HG03565 (cell line): ENCODE measurements at regions not wholly inside any gene's neighbourhood (a gene's known extent, or its start where the extent isn't known, plus 50 kb on each side); places are given as distances from the start of the nearest gene placed in this dataset.
"Not testable (repeated sequence)": the region's sequence is repeated elsewhere in the genome, so short reads cannot be mapped to it uniquely, and the experiment has no call there.

Source experiments
- ATAC-seq: cut with Tn5 transposase; IDR thresholded peaks from one replicate; pipeline ENCODE4 v1.9.1; 2021; ENCODE audit warnings: mild to moderate bottlenecking, moderate library complexity; ENCODE audit not compliant: unreplicated experiment

GRCh38 chr4:28835501-28835900 lies 1884.7 kb upstream of the PCDH7 start:
- no peak for ATAC-seq

- no peak for ATAC-seq
These were observed 1877.9 kb upstream of the PCDH7 start for GRCh38 chr4:28842271-28842670.

DNA sequence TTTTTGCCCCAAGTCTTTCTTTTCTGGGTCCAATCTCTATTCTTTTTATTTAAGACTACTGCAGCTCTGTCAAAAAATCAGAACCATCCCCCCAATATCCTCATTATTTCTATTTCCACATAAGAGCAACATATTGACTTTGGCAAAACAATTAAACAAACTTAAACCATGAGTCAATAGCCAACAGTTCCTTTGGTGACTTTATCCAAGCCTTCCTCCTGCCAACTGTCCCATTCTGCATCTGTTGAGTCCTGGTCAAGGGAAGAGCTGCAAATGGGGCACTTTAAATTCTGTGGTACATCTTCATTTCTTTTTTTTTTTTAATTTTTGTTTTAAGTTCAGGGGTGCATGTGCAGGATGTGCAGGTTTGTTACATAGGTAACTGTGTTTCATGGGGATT lies 1875.0 kb upstream of the PCDH7 start:
- ATAC-seq, result no peak

GRCh38 chr4:28857028-28857427 lies 1863.1 kb upstream of the PCDH7 start:
- ATAC-seq, result not testable (repeated sequence)

- no peak for ATAC-seq
These were observed 1851.3 kb upstream of the PCDH7 start for GRCh38 chr4:28868841-28869240.

- ATAC-seq, result no peak
These were observed 1841.0 kb upstream of the PCDH7 start for GRCh38 chr4:28879178-28879577.

DNA sequence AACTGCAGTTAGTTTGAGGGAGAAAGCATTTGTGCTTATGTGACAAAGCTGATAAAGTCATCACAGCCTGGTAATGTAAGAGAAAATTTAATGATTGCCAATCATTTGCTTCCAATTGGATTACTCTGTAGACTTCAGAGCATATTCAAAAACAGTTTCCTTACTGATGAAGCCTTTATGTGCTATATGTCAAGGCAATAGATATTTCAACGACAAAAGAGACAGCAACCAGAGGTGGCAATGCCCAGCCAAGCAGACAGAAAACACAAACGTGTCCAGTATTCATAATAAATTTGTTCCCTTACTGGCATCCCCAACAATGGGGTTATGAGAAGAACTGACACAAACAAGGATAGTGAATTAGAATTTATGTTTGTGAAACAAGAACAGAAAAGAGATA lies 1840.3 kb upstream of the PCDH7 start:
- no peak for ATAC-seq

DNA sequence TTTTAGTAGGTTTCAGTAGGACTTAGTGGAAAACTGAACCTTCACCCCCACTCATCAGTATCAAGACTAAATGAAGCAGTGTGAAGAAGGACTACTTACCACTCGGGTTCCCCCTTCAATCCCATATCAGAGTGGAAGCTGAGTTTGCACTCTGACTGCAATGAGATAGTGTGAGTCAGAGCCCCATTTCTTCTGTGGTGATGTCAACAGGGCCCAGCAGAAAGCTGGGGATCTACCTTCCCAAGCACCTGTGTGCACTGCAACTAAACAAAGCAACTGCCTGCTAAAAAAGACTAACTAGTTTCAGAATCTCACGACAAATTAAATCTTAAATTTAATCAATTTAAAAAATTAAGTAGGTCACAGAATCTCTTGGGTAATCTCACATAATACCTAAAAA lies 1837.0 kb upstream of the PCDH7 start:
- no peak for ATAC-seq

DNA sequence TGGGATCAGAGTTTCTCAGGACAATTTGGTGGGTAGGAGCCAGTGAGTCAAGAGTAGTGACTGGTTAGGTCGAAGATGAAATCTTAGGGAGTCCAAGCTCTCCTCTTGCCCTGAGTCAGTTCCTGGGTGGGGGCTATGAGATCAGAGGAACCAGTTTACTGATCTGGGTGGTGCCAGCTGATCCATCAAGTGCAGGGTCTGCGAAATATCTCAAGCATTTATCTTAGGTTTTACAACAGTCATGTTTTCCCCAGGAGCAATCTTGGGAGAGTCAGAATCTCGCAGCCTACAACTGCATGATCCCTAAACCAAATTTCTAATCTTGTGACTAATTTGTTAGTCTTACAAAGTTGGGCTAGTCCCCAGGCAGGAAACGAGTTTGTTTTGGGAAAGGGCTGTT lies 1833.2 kb upstream of the PCDH7 start:
- no peak for ATAC-seq

- no peak for ATAC-seq
These were observed 1829.0 kb upstream of the PCDH7 start for GRCh38 chr4:28890949-28891775.

- no peak for ATAC-seq
These were observed 1806.7 kb upstream of the PCDH7 start for GRCh38 chr4:28913466-28913865.

GRCh38 chr4:28916585-28916984 lies 1803.6 kb upstream of the PCDH7 start:
- no peak for ATAC-seq

GRCh38 chr4:28918871-28919270 lies 1801.3 kb upstream of the PCDH7 start:
- ATAC-seq, result no peak

- ATAC-seq, result no peak
These were observed 1798.3 kb upstream of the PCDH7 start for GRCh38 chr4:28921886-28922285.

- ATAC-seq, result no peak
These were observed 1794.0 kb upstream of the PCDH7 start for GRCh38 chr4:28926156-28926555.

- no peak for ATAC-seq
These were observed 1777.5 kb upstream of the PCDH7 start for GRCh38 chr4:28942631-28943030.

DNA sequence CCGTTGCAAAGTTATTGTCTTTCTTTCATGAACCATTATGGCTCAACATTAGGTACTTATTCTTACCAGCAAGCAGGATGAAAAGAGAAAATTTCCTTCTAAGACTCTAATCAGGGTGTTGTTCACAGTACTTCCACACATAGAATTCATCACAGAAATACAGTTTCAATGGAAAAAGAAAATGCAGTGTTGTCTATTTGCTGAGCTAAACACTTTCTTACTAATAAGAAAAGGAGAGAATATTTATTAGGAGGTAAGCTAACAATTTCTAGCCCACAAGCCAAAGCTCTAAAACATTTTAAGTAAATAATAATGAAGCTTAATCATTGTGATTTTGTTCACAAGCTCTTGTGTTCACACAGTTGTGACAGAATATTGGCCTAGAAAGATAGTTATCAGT lies 1772.8 kb upstream of the PCDH7 start:
- ATAC-seq, result no peak

DNA sequence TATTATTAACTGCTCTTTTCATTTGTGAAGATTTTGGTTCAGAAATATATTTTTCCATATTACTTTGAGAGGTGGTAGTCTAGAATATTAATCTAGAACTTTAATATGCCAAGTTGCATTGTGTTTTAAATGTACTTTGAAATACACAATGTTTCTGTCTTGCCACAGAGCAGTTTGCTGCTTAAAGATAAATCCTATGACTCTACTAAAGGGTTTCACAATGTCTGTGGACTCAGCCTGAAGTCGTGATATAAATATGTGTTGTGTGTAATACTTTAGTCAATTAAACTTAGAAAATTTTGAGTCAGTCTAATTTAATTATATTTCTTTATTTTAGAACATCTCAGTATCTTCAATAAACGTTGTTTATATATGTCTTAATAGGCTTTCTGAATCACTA lies 1771.7 kb upstream of the PCDH7 start:
- no peak for ATAC-seq

DNA sequence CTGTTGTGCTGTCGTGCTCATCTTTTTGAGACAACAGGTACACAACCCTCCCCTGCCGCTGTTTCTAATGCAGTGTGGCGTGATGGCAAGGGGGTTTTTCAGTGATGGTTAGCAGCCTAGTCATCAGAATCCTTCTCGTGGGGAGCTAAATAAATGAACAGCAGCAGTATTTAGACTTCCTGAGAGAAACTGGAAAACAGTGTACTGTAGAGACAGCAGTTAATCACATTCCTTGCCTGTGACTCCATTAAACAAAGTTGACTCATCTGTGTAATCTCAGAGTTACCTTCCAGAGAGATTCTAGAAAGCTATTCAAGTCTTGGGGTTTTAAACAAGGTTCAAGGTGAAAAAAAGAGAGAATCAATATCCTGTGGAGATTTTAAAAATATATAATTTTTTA lies 1753.2 kb upstream of the PCDH7 start:
- no peak for ATAC-seq

GRCh38 chr4:28973587-28974350 lies 1746.4 kb upstream of the PCDH7 start:
- no peak for ATAC-seq

DNA sequence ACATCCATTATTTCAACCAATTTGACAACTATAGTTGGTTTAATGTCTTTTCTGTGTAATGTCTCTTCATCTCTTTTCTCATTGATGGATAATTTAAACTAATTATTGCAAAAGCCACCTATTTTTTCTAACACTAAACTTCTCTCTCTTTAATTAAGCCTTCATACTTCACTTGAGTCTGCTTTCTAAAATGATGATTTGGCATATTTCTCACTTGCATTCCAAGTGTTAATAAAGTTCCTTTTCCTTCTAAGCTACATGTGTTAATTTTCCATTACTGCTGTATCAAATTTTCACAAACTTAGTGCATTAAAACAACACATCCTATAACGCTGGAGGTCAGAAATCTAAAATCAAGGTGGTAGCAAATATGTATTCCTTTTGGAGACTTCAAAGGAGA lies 1743.8 kb upstream of the PCDH7 start:
- ATAC-seq, result no peak

- ATAC-seq, result no peak
These were observed 1718.0 kb upstream of the PCDH7 start for GRCh38 chr4:29002151-29002550.
